HepG2 (cell line): ENCODE measurements at regions not wholly inside any gene's neighbourhood (a gene's known extent, or its start where the extent isn't known, plus 50 kb on each side); places are given as distances from the start of the nearest gene placed in this dataset.

Experiments
- ATAC-seq: fragments of 200-7000 bp; cut with Tn5 transposase; 3 replicates; pipeline ENCODE4 v1.9.1; 2020; ENCODE audit warnings: mild to moderate bottlenecking, moderate library complexity
- BruUV-seq: library from RNA; stranded (reverse); fragments of 400-500 nt; replicated peaks from 2 replicates; lab custom pipeline; 2021; lab: Mats Ljungman, UMichigan
- CTCF ChIA-PET: fragments of 300-600 bp; formaldehyde crosslinking; extraction: SDS; loops from one replicate; lab custom pipeline; 2021; ENCODE audit warnings: low total read pairs, inconsistent platforms, low intra/inter-chr PET ratio; lab: Yijun Ruan, JAX
- POLR2A ChIA-PET: fragments of 350-600 bp; sonication (Branson Sonifier 250); formaldehyde crosslinking; loops from one replicate; lab custom pipeline; 2020; ENCODE audit warnings: antibody characterized with exemption, inconsistent platforms; lab: Yijun Ruan, JAX
- DNase-seq: peaks from one replicate; pipeline ENCODE4 v3.0.0-alpha.2; 2015; ENCODE audit warnings: low spot score
- FAIRE-seq: peaks from 3 replicates; lab custom pipeline; 2011; peaks lifted over from hg19 to GRCh38; lab: Jason Lieb, UNC
- H2AFZ ChIP-seq: one replicate; pipeline ENCODE4 v1.6.1; 2011; ENCODE audit warnings: low read length, inconsistent platforms
- H3K27ac ChIP-seq: fragments of 300-600 bp; 3 replicates; pipeline ENCODE4 v1.8.0; 2011; ENCODE audit warnings: mixed run types, mild to moderate bottlenecking, mixed read lengths, low read length, inconsistent platforms; ENCODE audit not compliant: insufficient read depth; ENCODE audit errors: extremely low read length
- H3K27me3 ChIP-seq, 2 experiments: fragments of 200-600 bp in 1 of 2; 2 replicates in 1 of 2; 3 replicates in 1 of 2; pipeline versions ENCODE4 v1.6.0 to v1.8.0; 2011; ENCODE audit warnings: low read length in 2 of 2, mild to moderate bottlenecking in 2 of 2, moderate library complexity in 2 of 2, inconsistent platforms in 1 of 2; ENCODE audit not compliant: insufficient read depth in 2 of 2, control insufficient read depth in 1 of 2
- H3K36me3 ChIP-seq, 2 experiments: fragments of 200-600 bp in 1 of 2; replicated peaks in 1 of 2; 2 replicates in 1 of 2; 3 replicates in 1 of 2; pipeline versions ENCODE4 v1.5.1 to v1.8.0; 2011; ENCODE audit warnings: low read length in 2 of 2, inconsistent platforms in 1 of 2; ENCODE audit not compliant: insufficient read depth in 2 of 2, control insufficient read depth in 1 of 2
- H3K4me1 ChIP-seq: 2 replicates; pipeline ENCODE4 v1.5.1; 2012; ENCODE audit warnings: low read length, inconsistent platforms; ENCODE audit not compliant: insufficient read depth
- H3K4me2 ChIP-seq: 2 replicates; pipeline ENCODE4 v1.6.0; 2011; ENCODE audit warnings: low read depth, low read length, inconsistent platforms
- H3K4me3 ChIP-seq, 3 experiments: fragments of 200-600 bp in 1 of 3; sonication (generic), shearing (Covaris generic) in 1 of 3; replicated peaks in 1 of 3; 2 replicates each; pipeline ENCODE4 v1.5.1; 2011 to 2016; ENCODE audit warnings: low read length in 3 of 3, inconsistent platforms in 2 of 3, low read depth in 2 of 3, mild to moderate bottlenecking in 2 of 3, control low read depth in 1 of 3, mixed read lengths in 1 of 3; ENCODE audit not compliant: insufficient read depth in 1 of 3
- H3K79me2 ChIP-seq: one replicate; pipeline ENCODE4 v1.6.1; 2011; ENCODE audit warnings: low read length, inconsistent platforms; ENCODE audit not compliant: insufficient read depth
- H3K9ac ChIP-seq: 2 replicates; pipeline ENCODE4 v1.6.0; 2011; ENCODE audit warnings: mild to moderate bottlenecking, low read depth, low read length, inconsistent platforms; ENCODE audit not compliant: insufficient read depth
- H3K9me3 ChIP-seq: 2 replicates; pipeline ENCODE4 v1.5.1; 2012; ENCODE audit warnings: mild to moderate bottlenecking, low read length
- H4K20me1 ChIP-seq: 2 replicates; pipeline ENCODE4 v1.6.0; 2011; ENCODE audit warnings: inconsistent platforms, mild to moderate bottlenecking, low read length, moderate library complexity; ENCODE audit not compliant: insufficient read depth
- ETV5 ChIP-seq: IDR thresholded peaks from 2 replicates; pipeline ENCODE4 v1.6.1; 2018; ENCODE audit warnings: missing biosample characterization, missing genetic modification reagents, inconsistent platforms, borderline replicate concordance
- ISL2 ChIP-seq: sonication (generic); formaldehyde crosslinking; IDR thresholded peaks from 2 replicates; pipeline ENCODE4 v1.5.0; 2020; ENCODE audit warnings: missing genetic modification reagents
- NR1H2 ChIP-seq: sonication (generic); formaldehyde crosslinking; IDR thresholded peaks from 2 replicates; pipeline ENCODE4 v1.8.1; 2022; ENCODE audit warnings: low read depth, missing genetic modification reagents, borderline replicate concordance
- YEATS2 ChIP-seq: sonication (generic); formaldehyde crosslinking; IDR thresholded peaks from 2 replicates; pipeline ENCODE4 v1.4.0; 2020; ENCODE audit warnings: missing genetic modification reagents, borderline replicate concordance
- ZFYVE20 ChIP-seq: sonication (generic); formaldehyde crosslinking; IDR thresholded peaks from 2 replicates; pipeline ENCODE4 v1.8.0; 2023; ENCODE audit warnings: low read depth, mild to moderate bottlenecking, moderate library complexity, missing genetic modification reagents, borderline replicate concordance
- ZNF280B ChIP-seq: sonication (generic); formaldehyde crosslinking; IDR thresholded peaks from 2 replicates; pipeline ENCODE4 v1.5.0; 2020; ENCODE audit warnings: missing genetic modification reagents, mild to moderate bottlenecking, borderline replicate concordance
- ZNF382 ChIP-seq: sonication (generic); formaldehyde crosslinking; IDR thresholded peaks from 2 replicates; pipeline ENCODE4 v1.5.0; 2020; ENCODE audit warnings: missing genetic modification reagents, mild to moderate bottlenecking, borderline replicate concordance
- ZNF441 ChIP-seq: sonication (generic); formaldehyde crosslinking; IDR thresholded peaks from 2 replicates; pipeline ENCODE4 v1.7.0; 2021; ENCODE audit warnings: missing genetic modification reagents, borderline replicate concordance
- ZNF446 ChIP-seq: sonication (generic); formaldehyde crosslinking; IDR thresholded peaks from 2 replicates; pipeline ENCODE4 v1.5.0; 2020; ENCODE audit warnings: mild to moderate bottlenecking, missing genetic modification reagents
- ZNF652 ChIP-seq: IDR thresholded peaks from 2 replicates; pipeline ENCODE4 v1.6.1; 2016; ENCODE audit warnings: low read depth, borderline replicate concordance
- ZNF781 ChIP-seq: sonication (generic); formaldehyde crosslinking; IDR thresholded peaks from 2 replicates; pipeline ENCODE4 v1.5.1; 2020; ENCODE audit warnings: borderline replicate concordance, mild to moderate bottlenecking, missing genetic modification reagents; ENCODE audit errors: not compliant biosample characterization
- WGBS: methylation state at CpG from one replicate; pipeline ENCODE4 v1.1.6; 2017; ENCODE audit warnings: low lambda C conversion rate; 5-methylcytosine and 5-hydroxymethylcytosine counted together
- in situ Hi-C: cut with HindIII; loops from 2 replicates; pipeline ENCODE4 v1.10.0; 2017; ENCODE audit warnings: low pct_unique_long_range_greater_than_20kb; ENCODE audit not compliant: extremely low pct_ligation_motif_present
- intact Hi-C: fragments of 100-400 bp; cut with micrococcal nuclease; formaldehyde crosslinking; loops from one replicate; pipeline ENCODE4 v1.10.0; 2022; ENCODE audit not compliant: unreplicated experiment
- TF ChIP-seq, protein P1 (sequence below): sonication (generic); formaldehyde crosslinking; IDR thresholded peaks from 2 replicates; pipeline ENCODE4 v1.4.0; 2020; ENCODE audit warnings: missing genetic modification reagents

GRCh38 chr4:171629737-171630136, 183.5 kb upstream of the GALNTL6 start:
- 37% methylated on average over 17 of the region's 18 CpGs for WGBS
- Histone ChIP-seq H3K9me3 (no peaks in the 10 kb centered on the region), H2AFZ (no peak overlapping the region), H3K4me1 (no peaks in the 10 kb centered on the region), H3K36me3 (no peaks in the 10 kb centered on the region), H3K4me3 (no peak overlapping the region), H3K79me2 (no peaks in the 10 kb centered on the region), H3K27me3 (no peaks in the 10 kb centered on the region), H3K27ac (no peak overlapping the region), H3K4me2 (no peak overlapping the region), H4K20me1 (no peaks in the 10 kb centered on the region), H3K9ac (no peak overlapping the region)
- ATAC-seq (no peak), DNase-seq (peak; percentile 4), FAIRE-seq (no peak)
- in situ Hi-C loops = no loop called here
- BruUV-seq = no TSS peak
- CTCF ChIA-PET = no interaction called here
- POLR2A ChIA-PET = no interaction called here
- intact Hi-C loops = no loop called here
- TF ChIP-seq, protein P1, sequence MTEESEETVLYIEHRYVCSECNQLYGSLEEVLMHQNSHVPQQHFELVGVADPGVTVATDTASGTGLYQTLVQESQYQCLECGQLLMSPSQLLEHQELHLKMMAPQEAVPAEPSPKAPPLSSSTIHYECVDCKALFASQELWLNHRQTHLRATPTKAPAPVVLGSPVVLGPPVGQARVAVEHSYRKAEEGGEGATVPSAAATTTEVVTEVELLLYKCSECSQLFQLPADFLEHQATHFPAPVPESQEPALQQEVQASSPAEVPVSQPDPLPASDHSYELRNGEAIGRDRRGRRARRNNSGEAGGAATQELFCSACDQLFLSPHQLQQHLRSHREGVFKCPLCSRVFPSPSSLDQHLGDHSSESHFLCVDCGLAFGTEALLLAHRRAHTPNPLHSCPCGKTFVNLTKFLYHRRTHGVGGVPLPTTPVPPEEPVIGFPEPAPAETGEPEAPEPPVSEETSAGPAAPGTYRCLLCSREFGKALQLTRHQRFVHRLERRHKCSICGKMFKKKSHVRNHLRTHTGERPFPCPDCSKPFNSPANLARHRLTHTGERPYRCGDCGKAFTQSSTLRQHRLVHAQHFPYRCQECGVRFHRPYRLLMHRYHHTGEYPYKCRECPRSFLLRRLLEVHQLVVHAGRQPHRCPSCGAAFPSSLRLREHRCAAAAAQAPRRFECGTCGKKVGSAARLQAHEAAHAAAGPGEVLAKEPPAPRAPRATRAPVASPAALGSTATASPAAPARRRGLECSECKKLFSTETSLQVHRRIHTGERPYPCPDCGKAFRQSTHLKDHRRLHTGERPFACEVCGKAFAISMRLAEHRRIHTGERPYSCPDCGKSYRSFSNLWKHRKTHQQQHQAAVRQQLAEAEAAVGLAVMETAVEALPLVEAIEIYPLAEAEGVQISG (CRISPR knock-in tag) = no peak
- TF ChIP-seq ETV5 (CRISPR knock-in tag) (no peak), ZFYVE20 (CRISPR knock-in tag) (no peak), ZNF446 (CRISPR knock-in tag) (no peak), ZNF280B (CRISPR knock-in tag) (no peak), NR1H2 (CRISPR knock-in tag) (no peak), ISL2 (CRISPR knock-in tag) (no peak), ZNF652 (no peak), ZNF781 (CRISPR knock-in tag) (no peak), ZNF382 (CRISPR knock-in tag) (no peak), YEATS2 (CRISPR knock-in tag) (no peak), ZNF441 (CRISPR knock-in tag) (no peak)
